ENCODE measurements at regions not wholly inside any gene's neighbourhood (a gene's known extent, or its start where the extent isn't known, plus 50 kb on each side); places are given as distances from the start of the nearest gene placed in this dataset.

GRCh38 chr13:76505437-76505836 lies 380.8 kb downstream of the KCTD12 start:
- Histone ChIP-seq H3K4me3 (ENCODE audit: low read depth in 1 of 2, low read length in 2 of 2) (no peak overlapping the region), H3K27me3 (ENCODE audit: low read depth, low read length) (no peaks in the 10 kb centered on the region), H3K27ac (ENCODE audit: low read length) (no peak overlapping the region), H3K4me1 (ENCODE audit: control insufficient read depth in 1 of 2, insufficient read depth in 2 of 2, low read length in 2 of 2) (no peaks in the 10 kb centered on the region), H3K36me3 (ENCODE audit: control insufficient read depth in 1 of 2, insufficient read depth in 2 of 2, low read length in 2 of 2) (no peaks in the 10 kb centered on the region), H3K9me3 (ENCODE audit: control insufficient read depth in 1 of 2, low read length in 2 of 2) (no peaks in the 10 kb centered on the region)

- Histone ChIP-seq H3K4me3 (ENCODE audit: low read depth in 1 of 2, low read length in 2 of 2) (no peak overlapping the region), H3K36me3 (ENCODE audit: control insufficient read depth in 1 of 2, insufficient read depth in 2 of 2, low read length in 2 of 2) (no peaks in the 10 kb centered on the region), H3K4me1 (ENCODE audit: control insufficient read depth in 1 of 2, insufficient read depth in 2 of 2, low read length in 2 of 2) (no peaks in the 10 kb centered on the region), H3K9me3 (ENCODE audit: control insufficient read depth in 1 of 2, low read length in 2 of 2) (no peaks in the 10 kb centered on the region), H3K27ac (ENCODE audit: low read length) (no peak overlapping the region), H3K27me3 (ENCODE audit: low read depth, low read length) (no peaks in the 10 kb centered on the region)
Observed at GRCh38 chr13:76503766-76504165, 382.4 kb downstream of the KCTD12 start.

GRCh38 chr13:76503291-76503690 lies 382.9 kb downstream of the KCTD12 start:
- H3K27ac ChIP-seq (ENCODE audit: low read length): no peak overlapping the region
- H3K27me3 ChIP-seq (ENCODE audit: low read depth, low read length): no peaks in the 10 kb centered on the region
- H3K9me3 ChIP-seq (ENCODE audit: control insufficient read depth in 1 of 2, low read length in 2 of 2): no peaks in the 10 kb centered on the region
- no peak overlapping the region for H3K4me3 ChIP-seq (ENCODE audit: low read depth in 1 of 2, low read length in 2 of 2)
- H3K36me3 ChIP-seq (ENCODE audit: control insufficient read depth in 1 of 2, insufficient read depth in 2 of 2, low read length in 2 of 2): no peaks in the 10 kb centered on the region
- no peaks in the 10 kb centered on the region for H3K4me1 ChIP-seq (ENCODE audit: control insufficient read depth in 1 of 2, insufficient read depth in 2 of 2, low read length in 2 of 2)

GRCh38 chr13:76500894-76501293 lies 385.3 kb downstream of the KCTD12 start:
- Histone ChIP-seq H3K4me3 (ENCODE audit: low read depth in 1 of 2, low read length in 2 of 2) (no peak overlapping the region), H3K4me1 (ENCODE audit: control insufficient read depth in 1 of 2, insufficient read depth in 2 of 2, low read length in 2 of 2) (no peaks in the 10 kb centered on the region), H3K36me3 (ENCODE audit: control insufficient read depth in 1 of 2, insufficient read depth in 2 of 2, low read length in 2 of 2) (no peaks in the 10 kb centered on the region), H3K27ac (ENCODE audit: low read length) (no peak overlapping the region), H3K9me3 (ENCODE audit: control insufficient read depth in 1 of 2, low read length in 2 of 2) (no peaks in the 10 kb centered on the region), H3K27me3 (ENCODE audit: low read depth, low read length) (no peaks in the 10 kb centered on the region)

- Histone ChIP-seq H3K27ac (ENCODE audit: low read length) (no peak overlapping the region), H3K9me3 (ENCODE audit: control insufficient read depth in 1 of 2, low read length in 2 of 2) (no peaks in the 10 kb centered on the region), H3K4me1 (ENCODE audit: control insufficient read depth in 1 of 2, insufficient read depth in 2 of 2, low read length in 2 of 2) (no peaks in the 10 kb centered on the region), H3K36me3 (ENCODE audit: control insufficient read depth in 1 of 2, insufficient read depth in 2 of 2, low read length in 2 of 2) (no peaks in the 10 kb centered on the region), H3K4me3 (ENCODE audit: low read depth in 1 of 2, low read length in 2 of 2) (no peak overlapping the region), H3K27me3 (ENCODE audit: low read depth, low read length) (no peaks in the 10 kb centered on the region)
Observed at GRCh38 chr13:76499891-76500290, 386.3 kb downstream of the KCTD12 start.

- H3K36me3 ChIP-seq (ENCODE audit: control insufficient read depth in 1 of 2, insufficient read depth in 2 of 2, low read length in 2 of 2): no peaks in the 10 kb centered on the region
- no peaks in the 10 kb centered on the region for H3K9me3 ChIP-seq (ENCODE audit: control insufficient read depth in 1 of 2, low read length in 2 of 2)
- H3K27ac ChIP-seq (ENCODE audit: low read length): no peak overlapping the region
- H3K27me3 ChIP-seq (ENCODE audit: low read depth, low read length): no peaks in the 10 kb centered on the region
- H3K4me1 ChIP-seq (ENCODE audit: control insufficient read depth in 1 of 2, insufficient read depth in 2 of 2, low read length in 2 of 2): no peaks in the 10 kb centered on the region
- no peak overlapping the region for H3K4me3 ChIP-seq (ENCODE audit: low read depth in 1 of 2, low read length in 2 of 2)
Observed at GRCh38 chr13:76489274-76489673, 396.9 kb downstream of the KCTD12 start.

- Histone ChIP-seq H3K27ac (ENCODE audit: low read length) (no peak overlapping the region), H3K36me3 (ENCODE audit: control insufficient read depth in 1 of 2, insufficient read depth in 2 of 2, low read length in 2 of 2) (no peaks in the 10 kb centered on the region), H3K4me3 (ENCODE audit: low read depth in 1 of 2, low read length in 2 of 2) (no peak overlapping the region), H3K27me3 (ENCODE audit: low read depth, low read length) (no peaks in the 10 kb centered on the region), H3K9me3 (ENCODE audit: control insufficient read depth in 1 of 2, low read length in 2 of 2) (no peaks in the 10 kb centered on the region), H3K4me1 (ENCODE audit: control insufficient read depth in 1 of 2, insufficient read depth in 2 of 2, low read length in 2 of 2) (no peaks in the 10 kb centered on the region)
Observed at GRCh38 chr13:76481738-76482137, 404.5 kb downstream of the KCTD12 start.

GRCh38 chr13:76474966-76475365 lies 411.2 kb downstream of the KCTD12 start:
- Histone ChIP-seq H3K36me3 (ENCODE audit: control insufficient read depth in 1 of 2, insufficient read depth in 2 of 2, low read length in 2 of 2) (no peaks in the 10 kb centered on the region), H3K27ac (ENCODE audit: low read length) (no peak overlapping the region), H3K27me3 (ENCODE audit: low read depth, low read length) (no peaks in the 10 kb centered on the region), H3K4me1 (ENCODE audit: control insufficient read depth in 1 of 2, insufficient read depth in 2 of 2, low read length in 2 of 2) (no peaks in the 10 kb centered on the region), H3K9me3 (ENCODE audit: control insufficient read depth in 1 of 2, low read length in 2 of 2) (no peaks in the 10 kb centered on the region), H3K4me3 (ENCODE audit: low read depth in 1 of 2, low read length in 2 of 2) (no peak overlapping the region)

- Histone ChIP-seq H3K36me3 (ENCODE audit: control insufficient read depth in 1 of 2, insufficient read depth in 2 of 2, low read length in 2 of 2) (no peaks in the 10 kb centered on the region), H3K27ac (ENCODE audit: low read length) (no peak overlapping the region), H3K4me3 (ENCODE audit: low read depth in 1 of 2, low read length in 2 of 2) (no peak overlapping the region), H3K27me3 (ENCODE audit: low read depth, low read length) (no peaks in the 10 kb centered on the region), H3K4me1 (ENCODE audit: control insufficient read depth in 1 of 2, insufficient read depth in 2 of 2, low read length in 2 of 2) (no peaks in the 10 kb centered on the region), H3K9me3 (ENCODE audit: control insufficient read depth in 1 of 2, low read length in 2 of 2) (no peaks in the 10 kb centered on the region)
Observed at GRCh38 chr13:76474356-76474755, 411.8 kb downstream of the KCTD12 start.

GRCh38 chr13:76473552-76474134 lies 412.6 kb downstream of the KCTD12 start:
- H3K9me3 ChIP-seq (ENCODE audit: control insufficient read depth in 1 of 2, low read length in 2 of 2): no peaks in the 10 kb centered on the region
- no peaks in the 10 kb centered on the region for H3K27me3 ChIP-seq (ENCODE audit: low read depth, low read length)
- no peaks in the 10 kb centered on the region for H3K4me1 ChIP-seq (ENCODE audit: control insufficient read depth in 1 of 2, insufficient read depth in 2 of 2, low read length in 2 of 2)
- H3K27ac ChIP-seq (ENCODE audit: low read length): no peak overlapping the region
- H3K4me3 ChIP-seq (ENCODE audit: low read depth in 1 of 2, low read length in 2 of 2): no peak overlapping the region
- no peaks in the 10 kb centered on the region for H3K36me3 ChIP-seq (ENCODE audit: control insufficient read depth in 1 of 2, insufficient read depth in 2 of 2, low read length in 2 of 2)

GRCh38 chr13:76472916-76473315 lies 413.3 kb downstream of the KCTD12 start:
- Histone ChIP-seq H3K4me3 (ENCODE audit: low read depth in 1 of 2, low read length in 2 of 2) (no peak overlapping the region), H3K36me3 (ENCODE audit: control insufficient read depth in 1 of 2, insufficient read depth in 2 of 2, low read length in 2 of 2) (no peaks in the 10 kb centered on the region)

GRCh38 chr13:76471486-76471885 lies 414.7 kb downstream of the KCTD12 start:
- H3K4me3 ChIP-seq (ENCODE audit: low read depth in 1 of 2, low read length in 2 of 2): no peak overlapping the region
- H3K9me3 ChIP-seq (ENCODE audit: control insufficient read depth in 1 of 2, low read length in 2 of 2): no peaks in the 10 kb centered on the region
- no peaks in the 10 kb centered on the region for H3K36me3 ChIP-seq (ENCODE audit: control insufficient read depth in 1 of 2, insufficient read depth in 2 of 2, low read length in 2 of 2)
- H3K4me1 ChIP-seq (ENCODE audit: control insufficient read depth in 1 of 2, insufficient read depth in 2 of 2, low read length in 2 of 2): no peaks in the 10 kb centered on the region
- H3K27ac ChIP-seq (ENCODE audit: low read length): no peak overlapping the region
- H3K27me3 ChIP-seq (ENCODE audit: low read depth, low read length): no peaks in the 10 kb centered on the region

More at GRCh38 chr13:76472916-76473315, 413.3 kb downstream of the KCTD12 start:
- H3K27ac ChIP-seq (ENCODE audit: low read length): no peak overlapping the region
- H3K27me3 ChIP-seq (ENCODE audit: low read depth, low read length): no peaks in the 10 kb centered on the region
- H3K9me3 ChIP-seq (ENCODE audit: control insufficient read depth in 1 of 2, low read length in 2 of 2): no peaks in the 10 kb centered on the region
- no peaks in the 10 kb centered on the region for H3K4me1 ChIP-seq (ENCODE audit: control insufficient read depth in 1 of 2, insufficient read depth in 2 of 2, low read length in 2 of 2)

Measured in muscle layer of duodenum (tissue), 2 donors.